ENCODE measurements at regions not wholly inside any gene's neighbourhood (a gene's known extent, or its start where the extent isn't known, plus 50 kb on each side); places are given as distances from the start of the nearest gene placed in this dataset.

DNA sequence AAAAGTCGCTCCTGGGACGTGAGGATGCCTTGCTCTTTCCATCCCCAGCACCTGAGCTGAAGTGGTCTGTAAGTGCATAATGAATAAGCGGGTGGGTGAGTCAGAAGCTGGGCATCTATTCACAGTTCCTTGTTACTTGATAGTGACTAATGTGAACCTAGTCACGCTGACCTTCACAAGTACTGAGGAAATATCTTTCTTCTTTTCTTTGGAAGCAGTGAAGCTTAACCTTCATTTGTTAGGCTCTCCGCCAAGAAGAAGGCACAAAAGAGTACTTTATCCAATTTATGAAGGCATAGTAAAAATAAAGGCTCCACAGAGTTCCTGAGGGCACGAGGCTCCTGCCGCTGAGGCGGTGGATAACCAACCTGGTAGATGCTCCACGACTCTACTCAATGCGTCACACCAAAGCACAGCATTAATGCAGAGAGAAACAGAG, 475.7 kb upstream of the SLIT2 start:
- DNase-seq: peak in 1 of 14 donors; percentile 11

DNA sequence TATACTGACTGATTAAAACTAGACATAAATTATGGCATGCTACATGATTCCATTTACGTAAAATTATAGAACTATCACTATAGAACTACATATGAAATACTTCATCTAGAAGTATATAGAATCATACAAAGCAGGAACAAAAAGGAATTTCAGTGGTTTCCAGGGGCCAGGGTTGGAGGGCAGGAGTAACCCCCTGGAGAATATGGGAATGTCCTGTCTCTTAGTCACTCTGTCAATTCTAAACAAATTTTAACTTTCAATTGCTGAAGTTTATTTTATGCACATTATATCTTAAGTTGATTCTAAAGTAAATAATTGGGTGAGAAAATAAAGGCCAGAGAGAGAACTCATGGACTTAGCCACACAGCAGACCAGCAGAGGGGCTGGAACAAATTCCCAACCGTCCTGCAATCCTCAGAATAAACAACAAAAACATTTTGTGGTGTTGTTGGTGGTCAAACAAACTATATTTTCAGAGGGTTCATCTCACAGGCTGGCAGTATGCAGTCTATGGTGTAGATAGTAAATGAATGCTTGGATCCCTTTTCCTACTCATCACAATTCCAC, 476.9 kb upstream of the SLIT2 start:
- DNase-seq: no peak

DNA sequence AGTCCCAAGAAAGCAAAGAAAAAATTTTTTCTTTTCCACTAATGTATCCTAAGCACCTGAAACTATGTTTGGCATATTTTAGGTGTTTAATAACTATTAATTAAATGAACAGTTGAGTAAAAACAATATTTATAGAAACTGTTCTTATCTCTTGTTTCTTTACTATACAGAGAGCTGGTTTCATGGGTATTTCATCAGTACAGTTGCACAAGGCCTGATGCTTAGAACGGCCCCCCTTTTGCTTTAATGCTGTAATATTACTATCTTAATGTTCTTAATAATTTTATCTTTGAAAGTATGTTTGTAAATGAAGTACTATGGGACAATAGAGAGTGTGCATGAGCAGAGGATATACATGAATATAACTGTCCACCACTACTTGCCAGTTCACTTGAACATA, 479.1 kb upstream of the SLIT2 start:
- no peak for DNase-seq

DNA sequence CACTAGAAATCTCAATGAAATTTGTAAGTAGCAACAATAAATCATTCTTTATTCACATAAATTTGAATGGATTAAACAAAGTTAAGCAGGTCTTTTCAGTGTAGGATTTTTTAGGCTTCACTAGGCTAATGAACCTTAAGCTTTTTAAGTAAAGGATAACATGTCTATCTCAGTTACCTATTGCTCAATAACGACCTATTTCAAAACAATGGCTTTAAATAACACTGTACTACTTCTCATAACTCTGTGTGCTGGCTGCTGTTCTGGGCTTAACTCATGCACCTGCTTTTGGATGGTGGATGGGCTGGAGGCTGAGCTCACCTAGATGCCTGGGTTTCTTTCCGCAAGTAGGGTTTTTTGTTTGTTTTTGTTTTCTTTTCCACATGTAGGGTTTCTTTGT, 495.0 kb upstream of the SLIT2 start:
- no peak for DNase-seq

DNA sequence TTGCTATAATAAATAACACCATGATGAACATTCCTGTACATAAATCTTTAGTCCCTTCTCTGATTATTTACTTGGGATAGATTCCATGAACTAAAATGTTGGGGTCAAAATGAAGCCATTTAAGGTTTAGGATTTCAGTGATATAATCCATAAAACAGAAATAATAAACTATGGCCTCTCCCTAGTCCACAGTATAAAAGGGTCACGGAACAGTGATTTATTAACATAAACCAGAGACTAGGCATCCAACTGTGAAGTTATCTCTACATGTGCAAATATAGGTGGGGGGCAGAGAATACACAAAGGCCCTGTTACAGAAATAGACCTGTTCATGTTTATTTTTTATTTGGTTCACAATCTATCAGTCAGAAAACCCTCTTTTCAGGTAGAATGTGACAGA, 499.1 kb upstream of the SLIT2 start:
- DNase-seq: no peak

DNA sequence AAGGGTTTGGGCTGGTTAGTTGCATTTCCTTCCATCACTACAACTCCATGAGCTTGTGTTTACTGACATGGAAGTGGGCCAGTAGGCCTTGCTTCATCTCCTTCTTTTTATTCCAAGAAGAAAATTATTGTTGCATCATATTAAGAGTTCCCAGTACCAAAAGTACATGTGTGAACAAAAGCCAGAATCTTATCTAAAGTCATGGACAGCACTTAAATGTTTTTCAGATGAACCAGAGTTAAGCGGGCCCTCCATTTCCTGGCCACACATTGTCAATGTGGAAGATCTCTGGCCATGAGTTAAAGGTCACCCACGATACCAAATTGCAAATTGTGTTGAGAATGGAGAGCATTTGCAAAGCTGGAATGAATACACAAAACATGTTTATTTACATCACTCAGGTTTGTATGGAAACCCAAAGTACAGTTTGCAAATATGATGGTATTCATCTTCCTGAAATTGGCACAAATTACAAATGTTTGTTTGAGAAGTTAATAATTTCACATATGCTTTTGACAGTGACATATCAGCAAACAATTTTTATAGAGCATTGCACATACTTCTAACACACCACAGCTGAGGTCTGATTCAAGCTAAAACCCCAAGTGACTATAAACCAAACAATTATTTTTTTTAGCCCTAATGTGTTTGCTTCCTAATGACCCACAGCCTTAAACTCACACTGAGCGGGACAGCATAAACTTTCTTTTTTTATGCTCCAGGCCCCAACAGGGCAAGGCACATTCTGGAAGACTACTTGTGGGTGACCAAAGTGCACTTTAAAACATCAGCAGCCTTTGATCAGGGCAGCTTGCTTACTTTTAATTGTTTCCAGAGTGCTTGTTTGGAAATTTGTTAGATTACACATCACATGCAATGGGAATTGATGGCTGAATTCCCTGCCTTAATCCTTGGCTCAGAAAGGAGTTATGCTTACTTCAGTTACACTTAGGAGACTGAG, 502.9 kb upstream of the SLIT2 start:
- no peak for DNase-seq

DNA sequence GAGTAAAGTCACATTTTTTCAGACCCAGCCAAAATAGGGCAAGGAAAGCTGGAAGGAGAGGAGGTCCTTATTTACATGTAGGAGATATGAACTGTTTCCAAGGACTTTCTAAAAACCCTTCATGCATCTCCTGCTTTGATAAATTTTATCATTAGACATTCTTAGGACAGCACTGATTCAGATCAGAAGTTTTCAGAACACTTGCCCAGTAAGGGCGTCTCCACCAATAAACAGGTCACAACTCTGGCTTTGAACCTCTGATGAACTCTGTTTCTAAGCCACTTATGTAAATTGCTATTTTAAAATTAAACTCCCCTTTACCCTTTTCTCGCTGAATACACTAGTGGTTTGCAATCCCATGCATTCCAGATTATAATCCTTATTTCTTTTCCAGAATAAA, 505.3 kb upstream of the SLIT2 start:
- no peak for DNase-seq

DNA sequence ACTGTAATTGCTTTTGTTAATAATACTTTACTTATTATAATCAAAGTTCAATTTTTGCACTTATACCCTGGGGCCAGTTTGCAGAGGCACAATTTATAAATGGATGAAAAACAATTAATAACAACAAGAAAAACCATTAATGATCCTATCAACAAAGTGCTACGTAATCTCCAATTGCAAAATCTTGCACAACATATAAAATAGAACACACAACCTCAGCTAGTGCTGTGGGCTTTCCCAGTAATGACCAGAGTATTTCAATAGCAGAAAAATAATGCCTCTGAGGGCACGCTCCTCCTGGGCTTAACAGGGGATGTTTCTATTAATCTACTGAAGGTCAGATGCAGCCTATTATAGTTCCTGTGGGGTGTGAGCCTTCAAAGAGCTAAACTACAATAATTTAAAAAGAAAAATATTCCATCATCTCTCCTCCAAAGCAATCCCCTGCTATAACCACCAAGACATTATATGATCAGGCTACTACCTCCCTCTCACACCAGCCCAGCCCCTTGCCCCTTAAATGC, 508.5 kb upstream of the SLIT2 start:
- DNase-seq: no peak

DNA sequence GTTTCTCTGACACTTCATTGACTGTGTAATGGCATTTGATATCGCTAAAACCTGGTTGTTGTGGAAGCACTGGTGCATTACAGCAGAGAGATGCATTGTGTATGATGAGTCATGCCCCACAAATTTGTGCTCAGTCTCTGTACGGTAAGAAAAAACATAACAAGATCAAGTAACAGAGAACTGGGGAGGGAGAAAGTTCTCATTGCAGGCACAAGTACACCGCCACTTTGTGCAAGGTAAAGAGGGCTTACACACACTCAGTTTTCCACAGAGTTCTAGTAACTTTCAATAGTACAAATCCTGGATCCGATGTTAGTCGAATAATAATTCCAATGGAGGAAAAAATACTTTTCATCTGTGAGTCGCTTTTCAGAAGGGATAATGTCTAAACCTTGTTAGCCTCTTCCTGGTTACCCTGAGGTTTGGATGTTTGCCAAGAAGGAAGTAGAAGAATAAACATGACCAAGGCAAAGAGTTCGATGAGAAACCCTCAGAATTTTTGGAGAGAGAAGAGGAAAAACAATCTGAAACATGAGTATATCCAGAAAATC, 512.5 kb upstream of the SLIT2 start:
- no peak for DNase-seq

DNA sequence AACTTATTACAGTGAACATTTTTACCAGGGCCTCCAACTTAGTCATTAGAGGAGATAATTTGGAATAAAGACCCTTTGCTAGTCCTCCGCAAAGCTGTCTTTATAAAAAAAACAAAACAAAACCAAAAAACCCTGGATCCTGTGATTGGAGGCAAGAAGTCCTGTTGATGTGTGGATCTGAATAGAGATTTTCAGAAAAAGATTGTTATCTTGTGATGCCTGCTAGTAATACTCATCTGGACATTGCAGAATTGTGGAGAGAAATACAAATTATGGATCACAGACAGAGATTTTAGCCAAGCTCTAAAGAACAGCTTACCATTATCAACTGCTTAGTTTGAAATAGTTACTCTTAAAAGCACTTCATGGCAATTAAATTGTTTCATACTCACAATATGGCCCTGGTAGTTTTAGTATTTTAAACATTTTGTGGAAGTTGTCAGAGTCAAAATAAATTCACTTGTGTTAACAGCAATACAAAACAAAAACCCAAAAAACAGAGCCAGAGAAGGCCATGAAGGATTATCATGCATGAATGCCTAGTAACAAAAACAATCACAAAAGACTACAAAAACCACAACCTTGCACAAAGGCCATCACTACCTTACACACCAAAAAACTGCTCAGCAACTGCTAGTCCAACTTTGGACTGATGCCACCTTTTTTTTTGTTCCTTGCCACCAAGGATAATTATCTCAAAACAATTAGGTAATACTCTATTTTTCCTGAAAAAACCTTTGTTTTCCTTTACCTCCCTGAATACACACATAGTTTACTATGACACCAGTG, 514.5 kb upstream of the SLIT2 start:
- no peak for DNase-seq

DNA sequence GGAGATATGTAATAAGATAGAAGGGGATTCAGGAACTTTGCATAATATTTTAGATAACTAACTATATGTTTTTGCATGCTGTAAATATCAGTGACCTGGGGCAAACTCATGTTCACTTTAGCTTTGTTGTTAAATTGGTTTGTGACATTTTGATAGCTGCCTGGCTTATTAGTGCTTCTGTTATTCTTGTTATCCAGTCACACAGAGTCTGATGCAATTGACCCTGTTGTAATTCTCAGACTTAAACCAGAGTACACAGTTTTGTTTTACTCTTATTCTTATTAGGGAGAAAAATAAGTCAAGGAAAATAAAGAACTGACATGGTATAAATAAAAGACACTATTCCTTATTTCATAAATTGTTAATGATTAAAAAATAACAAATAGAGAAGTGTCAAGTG, 516.7 kb upstream of the SLIT2 start:
- DNase-seq: no peak

DNA sequence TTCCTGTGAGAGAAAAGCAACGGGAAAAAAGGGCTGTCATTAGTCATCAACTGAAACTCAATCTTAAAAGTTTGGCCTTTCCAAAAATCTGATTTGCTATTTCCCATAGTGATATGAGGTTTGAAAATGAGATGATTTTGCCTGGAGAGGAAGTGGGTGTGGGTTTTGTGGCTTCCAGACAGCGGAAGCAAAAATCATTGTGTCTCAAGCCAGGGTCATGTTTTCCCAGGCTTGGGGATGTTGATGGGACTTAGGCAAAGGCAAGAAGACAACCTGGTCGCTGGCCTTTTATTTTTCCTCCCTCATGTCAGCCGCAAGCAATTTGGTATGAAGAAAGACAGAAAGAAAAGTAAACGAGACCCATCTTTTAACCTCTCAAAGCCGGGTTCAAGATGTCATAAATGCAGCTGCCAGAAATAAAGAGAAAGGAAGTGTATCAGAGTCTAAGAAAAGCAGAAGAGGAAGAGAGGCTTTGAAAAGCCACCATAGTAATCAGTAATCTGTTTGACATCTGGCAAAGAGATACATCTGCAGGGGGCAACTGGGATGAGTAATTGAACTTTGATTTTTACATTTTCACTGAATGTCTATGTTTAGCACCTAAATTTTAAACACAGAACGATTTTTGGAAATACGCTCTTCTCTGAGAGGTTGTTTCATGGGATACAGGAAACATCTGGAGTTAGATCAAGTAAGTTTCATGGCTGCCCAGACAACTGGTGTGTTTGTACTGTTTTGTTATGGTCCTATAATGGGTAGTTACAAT, 521.6 kb upstream of the SLIT2 start:
- DNase-seq: no peak

DNA sequence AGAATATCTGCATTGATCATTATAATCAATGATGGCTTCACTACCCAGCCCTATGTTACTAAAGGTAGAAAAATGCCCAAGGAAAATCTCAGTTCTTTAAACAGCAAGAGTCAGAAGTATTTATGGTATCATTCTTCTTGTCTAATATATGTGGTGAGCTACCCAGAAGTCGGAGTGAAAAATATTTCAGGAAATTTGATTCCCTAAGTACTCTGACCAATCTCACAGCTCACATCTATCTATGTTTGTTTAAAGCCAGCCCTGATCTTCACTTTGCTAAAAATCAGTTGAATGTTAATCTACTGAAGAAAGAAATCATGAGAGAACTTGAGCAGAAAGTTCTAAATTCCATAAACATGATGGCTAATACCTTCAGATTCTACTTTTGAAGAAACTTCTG, 522.9 kb upstream of the SLIT2 start:
- no peak for DNase-seq

DNA sequence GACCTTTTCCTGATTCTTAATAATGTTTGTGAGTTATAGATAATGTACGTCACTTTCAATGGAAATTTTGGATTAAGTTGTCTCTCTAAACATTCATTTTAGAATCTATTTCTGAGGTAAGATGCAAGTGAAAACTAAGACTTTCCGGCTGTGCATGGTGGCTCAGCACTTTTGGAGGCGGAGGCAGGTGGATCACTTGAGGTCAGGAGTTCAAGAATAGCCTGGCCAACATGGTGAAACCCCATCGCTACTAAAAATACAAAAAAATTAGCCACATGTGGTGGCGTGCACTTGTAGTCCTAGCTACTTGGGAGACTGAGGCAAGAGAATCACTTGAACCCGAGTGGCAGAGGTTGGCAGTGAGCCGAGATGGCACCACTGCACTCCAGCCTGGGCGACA, 524.6 kb upstream of the SLIT2 start:
- DNase-seq: no peak

DNA sequence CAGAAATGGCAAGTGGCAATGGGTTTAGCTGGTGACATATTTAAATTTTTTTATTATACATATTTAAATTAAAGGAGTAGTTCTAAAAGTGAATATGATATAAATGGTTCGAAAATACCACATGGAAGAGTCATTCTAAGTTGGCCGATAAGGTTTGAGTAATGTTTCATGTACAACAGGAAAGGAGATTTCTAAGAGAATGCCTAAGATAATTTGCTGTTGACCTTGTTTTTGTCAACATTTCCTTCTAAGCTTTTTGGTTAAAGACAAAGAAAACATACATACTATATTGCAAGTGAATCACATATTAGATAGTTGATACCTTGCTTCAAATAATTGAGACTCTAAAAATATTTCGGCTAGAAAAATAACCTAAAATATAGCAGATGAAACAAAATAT, 526.6 kb upstream of the SLIT2 start:
- no peak for DNase-seq

DNA sequence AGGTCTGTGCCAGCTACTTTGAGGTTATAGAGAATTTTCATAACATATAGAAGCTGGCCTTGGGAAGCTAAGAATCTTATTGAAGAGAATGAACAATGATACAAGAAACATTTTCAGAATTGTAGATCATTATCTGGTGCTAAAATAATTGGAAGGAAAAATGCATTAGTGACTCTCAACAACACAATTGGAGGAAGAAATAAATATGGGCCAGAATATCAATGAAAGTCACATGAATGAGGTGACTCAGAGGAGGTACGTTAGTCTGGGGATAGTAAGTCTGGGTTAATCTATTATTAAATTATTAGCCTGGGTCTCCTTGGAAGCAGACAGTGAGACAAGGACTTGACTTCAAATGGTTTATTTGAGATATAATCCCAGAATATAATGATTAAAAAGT, 529.3 kb upstream of the SLIT2 start:
- no peak for DNase-seq

DNA sequence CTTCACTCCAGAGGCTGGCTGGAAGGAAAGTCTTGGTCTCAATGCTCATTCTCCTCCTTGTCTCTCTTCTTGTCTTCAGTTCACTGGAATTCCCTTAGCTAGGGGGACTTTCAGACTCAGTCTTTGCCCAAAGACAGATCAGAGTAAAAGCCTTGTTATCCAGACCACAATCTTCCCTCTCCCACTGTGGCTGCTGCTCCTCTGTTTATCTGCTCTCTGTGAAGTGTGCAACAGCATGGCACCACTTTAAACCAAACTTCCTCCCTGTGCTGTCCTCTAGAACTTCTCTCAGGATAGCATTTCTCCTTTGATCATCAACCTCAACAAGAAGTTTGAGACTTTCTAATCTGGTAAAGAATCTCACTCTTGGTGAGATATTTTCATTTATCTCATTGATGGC, 530.1 kb upstream of the SLIT2 start:
- no peak for DNase-seq

DNA sequence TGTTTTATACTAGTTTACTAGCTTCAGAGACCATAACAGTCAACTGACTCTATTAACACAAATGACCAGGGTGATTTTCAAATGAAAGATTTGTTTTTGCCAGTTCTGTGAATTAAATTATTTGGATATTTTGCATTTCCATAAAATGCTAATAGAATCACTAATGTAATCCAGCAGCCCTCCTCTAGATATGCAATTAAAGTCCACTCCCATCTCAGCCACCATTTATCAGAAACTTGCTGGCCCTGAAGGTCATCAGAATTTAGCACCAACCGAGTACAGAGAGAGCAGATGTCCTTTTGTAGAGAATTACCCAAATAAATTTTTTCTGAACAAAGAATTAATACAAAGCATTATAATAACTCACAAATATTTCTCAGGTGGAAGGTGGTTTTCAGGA, 531.1 kb upstream of the SLIT2 start:
- no peak for DNase-seq

DNA sequence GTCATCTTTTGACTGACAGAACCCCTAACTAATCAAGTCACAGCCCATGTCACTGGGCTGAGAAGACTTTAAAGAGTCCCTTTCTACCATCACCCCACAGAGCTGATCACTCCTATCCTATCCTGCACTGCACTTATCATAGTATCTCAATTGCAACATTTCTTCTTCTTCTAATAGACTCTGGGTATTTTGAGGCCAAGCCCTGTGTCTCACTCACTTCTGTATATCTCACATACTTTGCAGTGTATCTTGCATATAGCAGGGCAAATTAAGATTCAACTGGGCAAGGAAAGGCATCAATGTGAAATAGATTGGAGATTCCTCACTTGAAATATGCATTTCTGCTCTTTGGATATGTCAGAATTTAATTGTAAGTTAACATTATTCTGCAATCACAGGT, 531.5 kb upstream of the SLIT2 start:
- no peak for DNase-seq

DNA sequence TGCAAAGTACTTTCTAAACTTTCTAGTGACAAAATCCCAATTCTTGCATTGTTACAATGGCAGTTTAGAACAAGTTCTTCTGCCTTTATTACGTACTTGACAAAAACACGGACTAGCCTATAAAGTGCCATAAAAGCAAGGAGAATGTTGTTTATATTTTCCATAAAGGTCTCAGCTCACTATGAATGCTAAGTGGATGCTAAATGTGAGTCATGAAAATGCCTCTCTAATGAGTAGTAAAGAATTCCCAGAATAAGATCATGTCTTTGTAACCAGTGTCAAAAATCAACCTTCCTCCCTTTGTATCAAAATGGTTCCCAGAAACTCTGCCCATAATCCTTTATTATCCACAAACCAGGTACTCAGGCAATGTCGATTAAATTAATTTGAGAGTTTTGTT, 539.8 kb upstream of the SLIT2 start:
- DNase-seq: no peak

DNA sequence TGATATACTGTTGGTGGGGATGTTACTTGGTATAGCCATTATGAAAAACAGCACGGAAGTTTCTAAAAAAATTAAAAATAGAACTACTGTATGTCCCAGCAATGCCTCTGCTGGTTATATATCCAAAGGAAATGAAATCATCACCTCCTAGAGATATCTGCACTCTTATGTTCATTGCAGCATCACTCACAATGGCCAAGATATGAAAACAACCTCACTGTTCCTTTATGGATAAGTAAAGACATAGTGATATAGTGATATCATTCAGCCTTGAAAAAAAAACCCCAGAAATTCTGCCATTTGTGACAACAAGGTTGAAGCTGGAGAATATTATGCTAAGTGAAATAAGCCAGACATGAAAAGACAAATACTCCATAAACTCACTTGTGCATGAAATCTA, 543.8 kb upstream of the SLIT2 start:
- no peak for DNase-seq

DNA sequence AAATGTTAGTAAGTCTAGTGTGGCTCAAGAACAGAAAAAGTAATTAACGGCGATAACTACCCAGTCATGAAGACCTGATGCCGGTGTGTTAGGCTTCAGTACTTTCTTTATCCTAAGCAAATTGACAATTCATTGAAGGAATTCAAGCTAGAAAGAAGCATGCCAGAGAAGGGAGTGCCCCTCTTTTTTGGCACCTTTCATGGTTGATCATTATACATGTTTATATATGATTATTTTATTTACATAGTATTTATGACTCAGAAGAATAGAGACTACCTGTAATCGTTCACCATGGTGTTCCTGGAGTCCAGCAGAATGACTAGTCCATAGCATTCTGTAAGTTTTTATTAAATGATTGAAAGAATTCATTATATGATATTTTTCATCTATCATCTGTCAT, 548.3 kb upstream of the SLIT2 start:
- no peak for DNase-seq

All from C1 segment of cervical spinal cord (tissue), 14 donors.